KBM-7 (cell line): ENCODE measurements at regions not wholly inside any gene's neighbourhood (a gene's known extent, or its start where the extent isn't known, plus 50 kb on each side); places are given as distances from the start of the nearest gene placed in this dataset.

Experiments
- DNase-seq: peaks from one replicate; pipeline ENCODE4 v3.0.0-alpha.2; 2015
- in situ Hi-C: fragments of 300-500 bp; cut with MboI; formaldehyde crosslinking; loops from 2 replicates; pipeline ENCODE4 v1.14.3; 2020; ENCODE audit warnings: low sequenced_read_pairs, low pct_unique_long_range_greater_than_20kb, mixed read lengths

DNA sequence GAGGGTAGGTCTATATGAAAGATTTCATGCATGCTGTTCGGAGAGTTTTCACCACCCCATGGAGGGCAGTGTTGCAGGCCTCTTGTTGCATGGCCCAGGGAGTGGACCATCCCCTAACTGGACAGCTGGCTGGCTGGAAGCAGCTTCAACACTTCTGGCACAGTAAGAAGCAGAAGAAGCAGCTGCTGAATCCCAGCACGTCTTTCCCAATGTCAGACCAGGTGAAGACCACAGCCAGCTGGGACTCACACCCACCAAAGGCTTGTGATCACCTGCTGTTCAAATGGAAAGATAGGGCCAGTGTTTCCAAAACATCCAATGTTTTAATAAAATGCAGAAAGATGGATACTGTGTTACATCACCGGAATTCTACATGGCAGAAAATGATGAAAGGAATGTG lies 1423.6 kb downstream of the AACS start:
- DNase-seq = no peak
- in situ Hi-C loops = no loop called here

DNA sequence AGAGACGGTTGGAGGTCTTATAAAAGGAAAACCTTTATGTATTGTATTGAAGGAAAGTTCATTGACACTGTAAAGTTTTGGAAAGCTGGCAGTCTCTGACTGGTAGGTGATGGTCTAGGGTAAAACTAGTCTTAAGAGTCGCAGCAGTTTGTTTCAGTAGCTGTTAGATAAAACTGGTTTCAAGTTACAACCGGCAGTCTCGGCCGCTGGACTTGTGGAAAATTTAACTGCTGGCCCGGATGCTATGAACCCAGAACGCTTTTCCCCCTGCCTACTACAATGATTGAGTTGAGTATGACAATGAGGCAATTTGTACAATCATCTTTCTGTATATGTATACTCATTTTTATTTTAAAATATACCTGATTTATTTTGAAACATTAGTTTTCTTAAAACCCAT lies 1426.9 kb downstream of the AACS start:
- in situ Hi-C loops = no loop called here
- DNase-seq = no peak

DNA sequence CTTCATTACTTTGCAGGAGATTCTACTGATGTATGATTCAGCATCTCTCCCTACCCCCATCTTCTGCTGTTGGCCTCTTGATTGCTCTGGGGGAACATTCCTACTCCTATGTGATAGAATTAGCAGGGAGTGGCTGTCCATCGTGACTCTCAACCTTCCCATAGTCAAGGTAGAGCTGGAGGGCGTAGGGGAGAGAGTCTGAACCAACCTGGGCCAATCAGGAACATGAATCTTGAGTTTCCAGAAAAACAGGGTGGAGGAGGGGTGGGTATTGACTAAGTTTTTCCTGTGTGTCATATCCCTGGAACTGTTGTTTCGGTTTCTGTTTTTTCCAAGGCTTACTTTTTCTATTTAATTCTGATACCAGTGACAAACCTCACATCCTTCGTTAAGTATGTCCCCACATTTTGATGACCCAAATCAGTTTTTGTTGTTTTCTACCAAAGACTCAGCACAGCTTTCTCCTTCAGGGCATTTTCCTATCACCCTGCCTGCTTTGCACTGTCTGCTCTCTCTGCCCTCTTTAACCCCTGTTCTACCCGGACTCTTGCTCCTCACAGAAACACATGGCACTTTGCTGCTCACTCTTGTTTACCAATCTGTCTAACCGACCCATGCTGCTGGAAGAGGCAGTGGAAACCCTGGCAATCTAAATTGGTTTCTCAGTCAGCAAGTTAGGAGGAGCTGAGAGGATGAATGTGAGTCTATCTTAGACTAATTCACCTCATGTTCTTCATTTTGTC lies 1428.3 kb downstream of the AACS start:
- no peak for DNase-seq
- in situ Hi-C loops = no loop called here

DNA sequence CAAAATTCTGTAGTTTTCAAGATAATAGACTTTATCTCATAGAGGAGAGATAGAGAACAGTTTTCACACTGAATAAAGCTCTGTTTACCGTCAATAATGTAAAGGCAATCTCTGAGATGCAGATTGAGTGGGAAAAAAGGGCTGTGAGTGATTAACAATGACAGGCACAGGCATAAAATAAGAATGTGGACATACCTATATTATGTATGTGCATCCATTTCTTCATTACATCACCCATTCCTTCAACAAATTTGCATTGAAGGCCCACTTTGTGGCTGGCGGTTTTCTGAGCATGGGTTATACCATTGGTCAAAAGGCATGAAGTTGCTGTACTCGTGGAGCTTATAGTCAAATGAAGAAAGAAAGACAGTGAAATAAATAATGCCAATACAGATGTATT lies 1431.0 kb downstream of the AACS start:
- no peak for DNase-seq
- in situ Hi-C loops = no loop called here

DNA sequence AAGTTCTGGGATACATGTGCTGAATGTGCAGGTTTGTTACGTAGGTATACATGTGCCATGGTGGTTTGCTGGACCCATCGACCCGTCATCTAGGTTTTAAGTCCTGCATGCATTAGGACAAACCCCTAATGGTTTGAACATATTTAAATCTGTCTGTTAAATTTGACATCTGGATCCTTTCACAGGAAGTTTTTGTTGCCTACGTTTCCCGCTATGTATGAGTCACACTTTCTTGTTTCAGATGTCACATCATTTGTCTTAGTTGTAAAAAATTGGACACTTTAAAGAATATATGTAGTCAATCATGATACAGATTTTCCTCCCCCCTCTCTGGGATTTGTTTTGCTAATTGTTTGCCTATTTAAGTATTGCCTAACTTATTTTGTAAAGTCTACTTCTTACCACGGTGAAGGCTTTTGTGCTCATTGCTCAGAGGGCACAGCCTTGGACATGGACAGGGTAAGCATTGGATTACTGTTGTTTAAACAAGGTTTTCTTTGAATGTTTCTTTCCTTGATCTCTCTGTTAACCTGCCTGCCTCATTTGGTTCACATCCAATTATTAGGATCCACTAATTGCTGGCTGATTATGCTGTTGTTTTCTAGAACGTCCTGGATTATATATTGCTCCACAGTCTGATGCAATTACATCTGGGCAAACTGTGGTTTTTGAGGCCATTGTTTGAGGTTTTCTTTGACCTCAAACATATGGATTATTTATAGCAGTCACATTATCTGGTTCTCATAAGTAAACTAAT lies 1441.4 kb downstream of the AACS start:
- in situ Hi-C loops = no loop called here
- no peak for DNase-seq

DNA sequence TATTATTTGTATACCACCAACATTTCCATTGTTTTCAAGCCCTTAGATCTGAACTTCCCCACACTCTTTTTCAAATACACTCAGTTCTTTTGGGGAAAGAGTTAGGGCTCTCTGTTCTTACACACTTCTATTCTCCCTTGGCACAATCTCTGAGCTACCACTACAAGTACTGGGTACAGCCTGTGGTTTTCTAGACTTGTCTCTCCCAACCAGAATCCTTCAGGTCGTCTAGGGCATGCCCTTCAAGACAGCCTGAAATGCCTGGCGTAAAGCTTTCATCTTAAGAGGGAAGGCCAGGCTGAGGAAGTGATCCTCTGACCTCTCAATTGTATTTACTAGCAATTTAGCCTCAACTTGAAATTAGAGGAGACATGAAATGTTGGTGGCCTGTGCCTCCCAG lies 1442.0 kb downstream of the AACS start:
- in situ Hi-C loops = no loop called here
- DNase-seq = no peak

DNA sequence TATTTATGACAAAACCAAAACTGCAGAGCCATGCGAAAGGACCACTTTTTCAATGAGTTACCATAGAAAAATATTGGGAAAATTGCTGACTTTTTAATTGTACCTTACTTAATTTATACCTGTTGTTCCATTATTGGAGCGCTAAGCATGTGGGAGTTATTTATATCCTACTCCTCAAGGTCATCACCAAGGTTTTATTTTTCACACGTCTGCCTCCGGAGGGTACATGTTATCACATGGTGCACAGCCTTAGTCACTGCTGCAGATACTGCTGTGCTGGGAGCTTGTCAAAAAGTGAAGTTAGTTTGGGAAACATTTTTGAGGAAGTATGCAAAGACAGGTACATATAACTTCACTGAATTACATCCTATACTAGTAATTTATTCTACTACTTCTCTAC lies 1444.3 kb downstream of the AACS start:
- DNase-seq = no peak
- in situ Hi-C loops = no loop called here

DNA sequence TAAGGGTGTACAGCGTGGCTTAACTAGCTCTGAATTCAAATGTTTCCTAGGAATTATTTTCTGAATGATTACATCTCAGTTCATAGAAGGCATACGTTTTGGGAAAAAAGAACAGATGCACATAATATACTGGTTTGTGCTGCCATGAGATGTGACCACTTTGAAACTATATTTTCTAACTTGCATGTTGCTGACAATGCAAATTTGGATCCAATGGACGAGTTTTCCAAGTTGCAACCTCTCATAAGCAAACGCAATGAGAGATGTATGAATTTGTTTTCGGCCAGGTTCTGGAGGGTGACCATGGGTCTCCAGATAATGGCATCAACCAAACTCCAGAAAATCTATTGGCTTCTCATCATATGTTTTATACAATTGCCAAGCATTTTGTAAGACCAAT lies 1445.4 kb downstream of the AACS start:
- in situ Hi-C loops = no loop called here
- DNase-seq = no peak

DNA sequence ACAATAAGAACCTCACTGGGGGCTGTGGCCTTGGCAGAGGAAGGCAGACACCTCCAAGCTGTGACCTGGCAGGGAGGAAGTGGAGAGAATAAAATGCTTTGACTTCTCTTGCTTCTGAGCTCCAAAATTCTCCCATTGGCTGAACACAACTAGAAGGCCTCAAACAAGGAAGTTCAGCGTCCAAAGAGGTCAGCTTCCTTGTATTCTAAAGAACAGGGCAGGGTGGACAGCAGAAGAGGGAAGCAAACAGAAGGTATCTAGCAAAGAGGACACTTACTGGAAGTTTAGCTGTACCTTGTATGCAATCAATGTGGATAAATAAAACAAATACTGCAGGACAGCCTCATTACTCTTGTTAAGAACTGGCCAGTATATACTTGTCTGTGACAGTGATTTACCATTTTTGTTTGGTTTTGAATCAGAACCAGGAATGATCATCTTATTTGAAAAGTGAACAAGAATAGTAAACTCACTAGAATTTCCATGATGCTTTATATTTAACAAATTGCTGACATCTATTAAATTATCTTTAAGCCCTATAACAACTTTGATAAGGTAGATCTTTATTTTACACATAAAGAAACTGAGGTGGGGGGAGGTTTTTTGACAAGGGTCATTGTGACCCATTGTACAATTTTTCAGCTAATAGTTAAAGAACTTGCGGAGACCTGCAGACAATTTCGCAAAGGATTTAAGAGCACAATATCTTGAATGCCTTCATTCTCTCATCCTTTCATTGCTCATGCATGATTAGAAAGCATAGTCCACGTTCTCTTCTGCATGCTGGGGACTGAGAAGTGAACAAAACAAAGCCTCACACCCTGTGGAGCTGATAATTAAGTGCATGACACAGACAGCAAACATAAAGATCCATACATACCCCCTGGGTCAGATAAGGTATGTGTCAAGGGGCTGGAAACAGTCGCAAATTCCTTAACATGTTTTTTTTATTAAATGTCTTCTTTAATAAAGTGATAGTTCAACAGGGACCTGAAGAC lies 1448.0 kb downstream of the AACS start:
- in situ Hi-C loops = no loop called here
- DNase-seq = no peak

DNA sequence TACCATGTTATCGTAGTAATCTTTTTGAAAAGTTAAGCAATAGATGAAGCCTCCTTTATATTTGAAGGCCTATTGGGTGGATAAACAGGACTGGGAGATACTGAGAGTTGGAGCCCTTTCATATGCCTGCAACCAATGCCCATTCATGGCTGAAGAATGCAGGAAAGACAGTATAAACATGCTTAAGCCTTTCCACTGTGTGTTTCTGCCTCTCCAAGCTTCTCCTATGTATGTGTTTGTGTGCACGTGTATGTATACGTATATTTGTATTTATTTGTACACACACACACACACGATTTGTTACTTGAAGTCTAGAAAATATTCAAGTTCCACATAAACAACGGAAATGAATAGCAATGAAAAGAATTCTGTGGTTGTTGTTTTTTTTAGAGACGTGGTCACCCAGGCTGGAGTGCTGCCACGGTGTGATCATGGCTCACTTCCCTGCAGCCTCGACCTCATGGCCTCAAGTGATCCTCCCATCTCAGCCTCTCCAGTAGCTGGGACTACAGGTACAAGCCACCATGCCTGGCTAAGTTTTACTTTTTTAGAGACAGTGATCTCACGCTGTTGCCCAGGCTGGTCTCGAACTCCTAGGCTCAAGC lies 1453.5 kb downstream of the AACS start:
- in situ Hi-C loops = no loop called here

DNA sequence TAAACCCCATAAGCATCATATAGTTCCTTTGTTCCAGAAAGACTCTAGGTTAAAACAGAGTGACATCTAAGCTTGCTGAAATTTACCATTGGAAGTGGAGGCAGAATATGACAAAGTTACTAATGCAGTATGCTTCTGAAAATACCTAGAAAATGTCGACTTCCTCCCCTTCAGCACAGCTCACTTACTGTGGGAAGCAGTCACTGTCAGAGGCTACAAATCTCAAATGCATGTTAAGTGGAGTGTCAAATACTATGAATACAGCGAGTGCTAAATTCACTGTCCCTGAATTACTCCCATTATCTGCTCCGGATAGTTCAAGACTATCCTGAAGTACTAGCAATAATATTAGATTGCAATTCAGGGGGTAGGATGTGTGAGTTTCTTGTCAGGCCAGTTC lies 1454.6 kb downstream of the AACS start:
- in situ Hi-C loops = no loop called here
- no peak for DNase-seq

More for the DNA sequence above, 1453.5 kb downstream of the AACS start:
- no peak for DNase-seq

DNA sequence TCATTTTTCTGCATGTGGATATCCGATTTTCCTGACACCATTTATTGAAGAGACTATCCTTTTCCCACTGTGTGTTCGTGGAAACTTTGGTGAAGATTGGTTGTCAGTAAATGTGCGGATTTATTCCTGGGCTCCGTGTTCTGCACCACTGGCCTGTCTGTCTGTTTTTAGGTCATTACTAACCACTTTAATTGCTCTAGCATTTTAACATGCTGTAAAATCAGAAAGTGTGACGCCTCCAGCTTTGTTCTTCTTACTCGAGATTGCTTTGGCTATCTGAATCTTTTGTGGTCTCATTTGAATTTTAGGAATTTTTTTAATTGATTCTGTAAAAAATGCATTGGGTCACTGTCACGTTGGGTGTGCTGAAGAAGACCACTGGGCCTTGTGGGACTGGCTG lies 1458.7 kb downstream of the AACS start:
- in situ Hi-C loops = no loop called here

DNA sequence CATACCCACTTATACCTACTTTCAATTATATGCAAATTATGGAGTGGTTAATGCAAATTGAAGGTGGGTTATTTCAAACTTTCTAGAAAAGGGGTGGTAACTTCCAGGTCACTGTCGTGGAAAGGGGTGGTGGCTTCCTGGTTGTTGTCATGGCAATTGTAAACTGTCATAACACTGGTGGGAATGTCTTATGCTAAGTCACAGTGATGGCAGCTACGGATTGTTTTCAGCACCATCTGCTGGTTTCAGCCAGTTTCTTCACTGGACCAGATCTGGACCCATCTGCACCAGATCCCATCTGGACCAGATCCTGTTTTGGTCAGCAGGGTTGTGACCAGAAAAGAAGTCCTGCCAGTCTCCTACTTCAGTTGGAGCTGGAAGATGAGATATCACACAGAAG lies 1469.3 kb downstream of the AACS start:
- in situ Hi-C loops = no loop called here
- no peak for DNase-seq

More for the DNA sequence above, 1458.7 kb downstream of the AACS start:
- no peak for DNase-seq

DNA sequence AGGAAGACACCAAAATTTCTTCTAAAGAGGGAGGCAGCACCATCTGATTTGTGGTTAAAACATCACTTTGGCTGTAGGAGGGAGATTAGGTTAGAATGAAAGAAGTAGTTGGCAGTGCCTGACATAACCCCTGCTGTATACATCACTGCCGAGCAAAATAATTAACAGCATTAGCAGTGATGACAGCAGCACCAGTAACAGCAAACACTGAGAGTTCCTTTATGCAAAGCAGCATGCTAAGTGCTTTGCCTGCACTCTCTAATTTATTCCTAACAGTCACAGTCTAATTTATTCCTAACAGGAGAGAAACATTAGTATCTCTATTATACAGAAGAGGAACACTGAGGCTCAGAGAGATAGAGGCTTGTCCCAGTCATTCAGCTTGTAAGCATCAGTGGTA lies 1469.7 kb downstream of the AACS start:
- DNase-seq = no peak
- in situ Hi-C loops = no loop called here

DNA sequence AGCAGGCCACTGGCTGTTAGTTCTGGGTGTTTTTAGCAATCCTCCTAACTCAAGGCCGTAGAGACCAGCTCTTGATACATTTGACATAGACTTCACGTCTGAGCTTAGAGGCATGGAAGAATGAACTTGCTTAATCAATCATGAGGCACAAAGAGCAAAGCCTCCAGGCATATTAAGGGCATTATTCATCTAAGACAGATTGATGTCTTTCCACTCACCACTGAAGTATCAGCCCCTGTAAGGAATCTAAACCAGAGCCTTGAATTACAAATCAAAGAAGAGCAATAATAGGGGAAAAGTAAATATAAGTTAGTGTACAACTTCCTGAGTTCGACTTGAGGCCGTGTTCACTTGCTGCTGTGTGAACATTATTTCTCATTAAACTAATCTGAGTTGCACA lies 1470.7 kb downstream of the AACS start:
- in situ Hi-C loops = no loop called here
- no peak for DNase-seq

DNA sequence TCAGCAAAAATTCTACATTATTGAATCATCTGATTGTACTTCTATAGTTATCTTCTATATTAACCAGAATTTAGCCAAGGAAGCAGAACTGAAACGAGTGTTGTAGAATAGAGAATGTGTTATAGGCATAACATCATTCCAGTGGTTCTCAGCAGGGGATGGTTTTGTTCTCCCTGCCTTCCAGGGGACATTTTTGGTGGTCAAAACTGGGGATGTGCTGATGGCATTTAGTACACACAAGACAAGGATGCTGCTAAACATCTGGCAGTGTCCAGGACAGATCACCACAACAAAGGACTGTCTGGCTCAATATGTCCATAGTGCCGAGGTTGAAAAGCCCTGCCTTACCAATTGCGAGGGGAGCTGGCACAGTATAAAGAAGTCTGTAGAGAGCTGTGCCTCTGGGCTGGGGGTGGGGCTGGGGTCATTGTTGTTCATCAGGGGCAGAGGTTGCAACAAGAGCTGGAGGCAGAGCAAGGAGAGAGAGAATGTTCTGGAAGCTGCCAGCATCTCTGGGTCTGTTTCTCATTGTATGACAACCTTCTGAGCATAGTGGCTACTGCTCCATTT lies 1472.8 kb downstream of the AACS start:
- in situ Hi-C loops = no loop called here
- DNase-seq = no peak

DNA sequence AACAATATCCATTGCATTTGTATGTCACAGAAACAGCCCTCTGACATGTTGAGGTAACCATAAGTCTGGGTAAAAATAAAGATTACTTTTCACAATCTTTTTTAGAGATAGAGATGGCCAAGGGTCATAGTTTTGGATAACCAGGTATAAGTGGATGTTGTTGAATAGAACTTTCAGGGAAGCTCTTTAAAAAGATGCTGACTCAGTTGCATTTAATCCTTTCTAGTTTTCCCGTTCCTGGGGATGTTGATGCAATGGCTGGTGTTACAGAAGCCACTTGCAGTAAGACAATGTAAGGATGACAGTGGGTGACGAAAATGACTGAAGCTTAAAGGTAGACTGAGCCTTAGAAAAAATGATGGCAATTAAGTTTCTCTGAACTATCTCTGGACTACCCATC lies 1473.7 kb downstream of the AACS start:
- in situ Hi-C loops = no loop called here
- no peak for DNase-seq

DNA sequence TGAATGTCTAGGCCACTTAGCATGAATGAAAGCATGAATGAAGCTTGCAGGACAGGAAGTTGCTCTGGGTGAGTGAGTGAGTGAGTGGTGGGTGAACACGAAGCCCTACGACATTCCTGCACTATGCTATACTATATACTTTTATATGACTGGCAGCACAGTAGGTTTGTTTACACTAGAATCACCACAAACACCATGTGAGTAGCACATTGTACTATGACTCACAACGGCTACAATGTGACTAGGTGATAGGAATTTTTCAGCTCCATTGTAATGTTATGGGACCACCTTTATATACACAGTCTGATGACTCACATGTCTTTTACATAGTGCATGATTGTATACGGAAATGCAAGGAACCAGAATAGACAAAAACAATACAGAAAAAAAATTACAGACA lies 1480.2 kb downstream of the AACS start:
- DNase-seq = no peak
- in situ Hi-C loops = no loop called here

DNA sequence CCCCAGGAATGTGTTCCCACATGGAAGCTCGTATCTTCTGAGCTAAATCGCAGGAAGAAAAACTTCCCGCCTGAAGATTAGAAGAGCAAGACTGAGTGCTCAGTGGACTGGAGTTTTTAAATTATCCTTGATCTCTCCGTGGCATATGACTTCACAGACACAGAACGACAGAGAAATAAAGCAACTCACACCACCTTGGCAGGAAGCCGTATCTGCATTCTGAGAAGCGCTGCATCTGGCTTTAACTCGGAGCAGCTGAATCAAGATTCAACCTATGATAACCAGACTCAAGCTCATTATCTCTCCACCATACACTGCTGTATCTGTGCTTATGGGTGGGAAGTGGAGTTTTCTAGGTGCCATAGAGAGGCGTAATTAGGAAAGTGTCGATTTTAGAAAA lies 1482.7 kb downstream of the AACS start:
- DNase-seq = no peak
- in situ Hi-C loops = no loop called here
